HG02938 (cell line): ENCODE measurements at regions not wholly inside any gene's neighbourhood (a gene's known extent, or its start where the extent isn't known, plus 50 kb on each side); places are given as distances from the start of the nearest gene placed in this dataset.

Source experiments
- ATAC-seq: cut with Tn5 transposase; IDR thresholded peaks from one replicate; pipeline ENCODE4 v1.9.1; 2021; ENCODE audit warnings: mild to moderate bottlenecking, moderate library complexity; ENCODE audit not compliant: unreplicated experiment

GRCh38 chr5:56520986-56521730 is 288.0 kb upstream of the ANKRD55 start:
- no peak for ATAC-seq

- ATAC-seq, result no peak
Observed at GRCh38 chr5:56518820-56519219, 285.7 kb upstream of the ANKRD55 start.

GRCh38 chr5:56517011-56517416 is 283.9 kb upstream of the ANKRD55 start:
- no peak for ATAC-seq

GRCh38 chr5:56516441-56516840 is 283.3 kb upstream of the ANKRD55 start:
- no peak for ATAC-seq

- no peak for ATAC-seq
Observed at GRCh38 chr5:56516035-56516434, 282.9 kb upstream of the ANKRD55 start.

- no peak for ATAC-seq
Observed at GRCh38 chr5:56515011-56515410, 281.9 kb upstream of the ANKRD55 start.

- ATAC-seq, result no peak
Observed at GRCh38 chr5:56514245-56514644, 281.1 kb upstream of the ANKRD55 start.

GRCh38 chr5:56513141-56513540 is 280.0 kb upstream of the ANKRD55 start:
- no peak for ATAC-seq

- ATAC-seq, result no peak
Observed at GRCh38 chr5:56512313-56512996, 279.3 kb upstream of the ANKRD55 start.

GRCh38 chr5:56511326-56511841 is 278.3 kb upstream of the ANKRD55 start:
- ATAC-seq, result no peak

- no peak for ATAC-seq
Observed at GRCh38 chr5:56508249-56508648, 275.1 kb upstream of the ANKRD55 start.

GRCh38 chr5:56507351-56507930 is 274.3 kb upstream of the ANKRD55 start:
- ATAC-seq, result no peak

- ATAC-seq, result no peak
Observed at GRCh38 chr5:56506211-56506965, 273.3 kb upstream of the ANKRD55 start.

- ATAC-seq, result no peak
Observed at GRCh38 chr5:56503929-56504328, 270.8 kb upstream of the ANKRD55 start.

- no peak for ATAC-seq
Observed at GRCh38 chr5:56501781-56502557, 268.8 kb upstream of the ANKRD55 start.

- ATAC-seq, result no peak
Observed at GRCh38 chr5:56499901-56500300, 266.8 kb upstream of the ANKRD55 start.

- no peak for ATAC-seq
Observed at GRCh38 chr5:56499491-56499890, 266.4 kb upstream of the ANKRD55 start.

GRCh38 chr5:56498759-56499395 is 265.7 kb upstream of the ANKRD55 start:
- ATAC-seq, result no peak

GRCh38 chr5:56496581-56497063 is 263.5 kb upstream of the ANKRD55 start:
- ATAC-seq, result no peak

- ATAC-seq, result no peak
Observed at GRCh38 chr5:56494300-56494731, 261.2 kb upstream of the ANKRD55 start.
